ENCODE measurements at regions not wholly inside any gene's neighbourhood (a gene's known extent, or its start where the extent isn't known, plus 50 kb on each side); places are given as distances from the start of the nearest gene placed in this dataset.
"Not testable (repeated sequence)": the region's sequence is repeated elsewhere in the genome, so short reads cannot be mapped to it uniquely, and the experiment has no call there.

DNA sequence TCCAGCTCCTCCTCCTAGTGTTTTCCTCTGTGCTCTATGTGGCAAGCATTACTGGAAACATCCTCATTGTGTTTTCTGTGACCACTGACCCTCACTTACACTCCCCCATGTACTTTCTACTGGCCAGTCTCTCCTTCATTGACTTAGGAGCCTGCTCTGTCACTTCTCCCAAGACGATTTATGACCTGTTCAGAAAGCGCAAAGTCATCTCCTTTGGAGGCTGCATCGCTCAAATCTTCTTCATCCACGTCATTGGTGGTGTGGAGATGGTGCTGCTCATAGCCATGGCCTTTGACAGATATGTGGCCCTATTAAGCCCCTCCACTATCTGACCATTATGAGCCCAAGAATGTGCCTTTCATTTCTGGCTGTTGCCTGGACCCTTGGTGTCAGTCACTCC lies 64.0 kb downstream of the OR4F15 start:
- 52 to 65% methylated on average over 4 of the region's 4 CpGs for WGBS, 2 donors

DNA sequence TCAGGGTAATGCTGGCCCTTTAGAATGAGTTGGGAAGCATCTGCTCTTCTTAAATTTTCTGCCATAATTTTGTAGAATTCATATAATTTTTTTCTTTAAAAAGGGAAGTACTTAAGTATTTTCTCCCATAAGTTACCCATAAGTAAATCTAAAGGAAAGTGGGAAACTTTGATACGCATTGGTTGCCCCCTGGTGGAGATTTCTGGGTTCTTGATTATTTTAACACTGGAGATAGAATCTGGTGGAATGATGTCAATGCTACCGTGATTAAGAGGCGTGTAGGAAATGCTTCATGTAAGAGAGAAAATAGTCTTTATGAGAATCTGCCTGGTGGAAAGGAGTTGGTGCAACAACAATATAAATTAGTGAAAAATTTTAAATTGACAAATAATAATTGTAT lies 65.6 kb downstream of the OR4F15 start:
- WGBS, 2 donors = 3 to 5% methylated on average over 3 of the region's 3 CpGs
- H3K36me3 ChIP-seq; H3K27me3 ChIP-seq; H3K9me3 ChIP-seq; ATAC-seq (ENCODE audit: low FRiP score in 2 of 2); H3K27ac ChIP-seq; H3K4me3 ChIP-seq; H3K4me1 ChIP-seq; DNase-seq: not testable (repeated sequence)

More for the DNA sequence above, 64.0 kb downstream of the OR4F15 start:
- not testable (repeated sequence) for H3K27me3 ChIP-seq; H3K27ac ChIP-seq; H3K9me3 ChIP-seq; ATAC-seq (ENCODE audit: low FRiP score in 2 of 2); H3K36me3 ChIP-seq; H3K4me1 ChIP-seq; H3K4me3 ChIP-seq; DNase-seq

DNA sequence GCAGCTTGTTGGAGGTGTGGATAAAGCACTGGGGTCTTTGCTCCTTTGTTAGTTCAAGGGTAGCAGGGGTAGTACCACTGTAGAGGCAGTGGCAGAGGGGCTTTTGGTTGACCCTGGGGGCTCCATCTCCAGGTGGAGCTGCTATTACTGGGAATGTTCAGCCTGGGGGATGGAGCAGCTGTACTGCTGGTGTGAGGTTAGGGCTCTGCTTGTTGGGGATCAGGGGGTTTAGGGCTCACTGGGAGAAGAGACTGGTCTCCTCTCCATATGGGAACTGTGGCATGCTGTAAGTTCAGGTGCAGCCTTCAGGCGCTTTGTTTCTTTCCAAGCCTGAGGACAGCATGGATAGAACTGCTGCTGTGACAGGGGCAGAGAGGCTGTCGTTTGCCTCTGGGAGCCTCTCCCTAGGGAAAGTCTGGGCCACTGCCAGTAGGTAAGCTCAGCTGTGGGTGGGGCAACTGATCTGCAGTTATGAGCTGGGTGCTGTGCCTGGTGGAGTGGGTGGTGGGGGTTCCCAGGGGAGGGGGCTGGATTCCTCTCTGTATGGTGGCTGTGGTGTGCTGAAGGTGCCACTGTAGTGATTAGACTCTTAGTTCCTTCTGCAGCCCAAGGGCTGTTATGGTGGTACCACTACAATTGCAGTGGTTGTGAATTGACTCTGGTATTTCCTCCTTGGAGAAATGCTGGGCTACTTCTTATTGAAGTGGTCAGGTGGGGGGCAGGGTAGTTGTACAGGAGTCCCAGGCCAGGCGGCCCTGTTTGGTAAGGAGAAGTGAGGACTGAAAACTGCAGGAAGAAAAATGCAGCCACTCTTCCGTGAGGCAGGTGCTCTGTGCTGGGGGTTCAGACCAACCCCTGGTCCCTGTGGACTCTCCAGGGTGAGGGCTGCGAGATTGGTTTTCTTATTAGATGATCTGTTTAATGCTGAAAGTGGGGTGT lies 100.6 kb downstream of the OR4F15 start:
- not testable (repeated sequence) for H3K4me1 ChIP-seq, H3K36me3 ChIP-seq, H3K27ac ChIP-seq, H3K9me3 ChIP-seq, H3K4me3 ChIP-seq, H3K27me3 ChIP-seq
- ATAC-seq (ENCODE audit: low FRiP score in 2 of 2) (peak in 1 of 2 donors; percentile 79), DNase-seq (peak in 1 of 2 donors; percentile 72)
- WGBS, 2 donors = no CpG with 5 or more reads among the region's 5 CpGs

DNA sequence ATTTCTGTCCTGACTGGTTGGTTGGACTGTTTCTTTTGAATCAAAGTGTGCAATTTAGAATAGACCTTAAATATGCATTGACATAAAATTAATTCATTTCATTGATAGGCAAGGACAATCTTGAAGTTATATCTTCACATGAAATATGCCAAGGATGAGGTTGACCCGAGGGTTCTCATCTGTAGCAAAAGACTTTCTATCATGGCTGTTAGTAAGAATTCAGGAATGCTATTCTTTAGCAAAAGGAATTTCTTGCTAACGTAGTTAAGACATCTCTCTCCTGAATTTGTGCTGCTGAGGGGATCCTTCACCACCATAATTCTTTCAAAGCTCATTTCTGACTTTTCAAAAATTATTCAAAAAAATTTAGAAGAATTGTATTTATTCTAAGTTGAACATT lies 112.6 kb downstream of the OR4F15 start:
- not testable (repeated sequence) for ATAC-seq (ENCODE audit: low FRiP score in 2 of 2); DNase-seq; H3K9me3 ChIP-seq; H3K27ac ChIP-seq; H3K27me3 ChIP-seq; H3K4me1 ChIP-seq; H3K36me3 ChIP-seq; H3K4me3 ChIP-seq
- WGBS, 2 donors = 53 to 57% methylated on average over 1 of the region's 2 CpGs

DNA sequence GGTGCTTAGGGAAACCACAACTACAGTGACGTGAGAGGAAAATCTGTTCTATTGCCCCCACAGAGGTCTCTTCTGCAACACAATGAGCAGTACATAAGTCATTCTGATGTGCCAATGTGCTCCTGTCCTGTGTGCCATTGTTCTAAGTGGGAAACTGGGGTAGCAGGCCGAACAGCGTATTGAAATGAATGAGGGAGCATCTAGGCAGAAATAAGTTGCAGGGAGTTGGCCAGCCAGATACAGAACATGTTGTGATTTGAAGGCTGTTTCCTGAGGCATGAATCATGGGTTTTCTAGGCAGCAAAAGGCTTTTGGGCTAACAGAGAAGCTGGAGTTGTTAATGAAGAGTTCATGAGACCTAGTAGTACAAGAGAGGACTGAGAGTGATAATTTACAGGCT lies 122.5 kb downstream of the OR4F15 start:
- H3K27ac ChIP-seq; H3K4me3 ChIP-seq; H3K4me1 ChIP-seq; H3K36me3 ChIP-seq; H3K9me3 ChIP-seq; DNase-seq; H3K27me3 ChIP-seq; ATAC-seq (ENCODE audit: low FRiP score in 2 of 2): not testable (repeated sequence)
- WGBS, 2 donors = no CpG with 5 or more reads among the region's 3 CpGs

DNA sequence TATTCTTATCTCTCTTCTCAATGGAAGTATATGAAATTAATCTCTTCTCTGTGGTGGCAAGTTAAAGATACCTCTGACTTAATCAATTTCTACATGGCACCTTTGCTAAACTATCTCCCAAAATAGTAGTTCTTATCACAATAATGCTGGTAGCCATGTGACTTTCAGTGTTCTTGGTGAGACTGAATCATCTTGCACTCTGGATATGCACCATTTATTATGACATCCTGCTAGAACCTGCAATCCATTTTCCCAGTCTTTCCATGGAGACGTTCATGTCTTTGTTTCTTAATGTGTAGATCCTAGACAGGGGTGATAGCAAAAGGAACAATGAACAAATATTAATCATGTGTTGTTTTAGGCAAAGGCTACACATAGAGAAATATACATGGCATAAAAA lies 125.4 kb downstream of the OR4F15 start:
- H3K4me1 ChIP-seq; H3K9me3 ChIP-seq; H3K27ac ChIP-seq; H3K27me3 ChIP-seq; ATAC-seq (ENCODE audit: low FRiP score in 2 of 2); H3K36me3 ChIP-seq; DNase-seq; H3K4me3 ChIP-seq: not testable (repeated sequence)
- no CpG with 5 or more reads among the region's 1 CpG for WGBS, 2 donors

DNA sequence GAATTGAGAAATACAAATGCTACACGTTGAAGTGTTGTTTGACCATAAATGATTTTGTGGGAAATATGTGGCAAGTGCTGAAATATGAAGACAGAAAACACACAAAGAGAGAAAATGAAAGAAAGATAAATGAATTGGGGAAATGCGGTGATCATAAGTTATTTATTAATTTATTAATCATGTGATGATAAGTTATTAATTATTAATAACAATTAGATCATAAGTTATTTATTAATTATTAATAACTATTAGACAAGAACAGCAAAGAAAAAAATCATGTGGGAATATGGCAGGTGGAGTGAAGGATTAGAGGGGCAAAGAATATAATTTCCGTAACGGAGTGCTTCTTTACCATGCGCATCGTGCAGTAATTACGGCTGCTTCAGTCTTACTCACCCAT lies 126.6 kb downstream of the OR4F15 start:
- H3K4me1 ChIP-seq; H3K9me3 ChIP-seq; H3K27me3 ChIP-seq; H3K4me3 ChIP-seq; ATAC-seq (ENCODE audit: low FRiP score in 2 of 2); H3K27ac ChIP-seq; H3K36me3 ChIP-seq; DNase-seq: not testable (repeated sequence)
- WGBS, 2 donors = 93 to 98% methylated on average over 5 to 6 of the region's 7 CpGs

DNA sequence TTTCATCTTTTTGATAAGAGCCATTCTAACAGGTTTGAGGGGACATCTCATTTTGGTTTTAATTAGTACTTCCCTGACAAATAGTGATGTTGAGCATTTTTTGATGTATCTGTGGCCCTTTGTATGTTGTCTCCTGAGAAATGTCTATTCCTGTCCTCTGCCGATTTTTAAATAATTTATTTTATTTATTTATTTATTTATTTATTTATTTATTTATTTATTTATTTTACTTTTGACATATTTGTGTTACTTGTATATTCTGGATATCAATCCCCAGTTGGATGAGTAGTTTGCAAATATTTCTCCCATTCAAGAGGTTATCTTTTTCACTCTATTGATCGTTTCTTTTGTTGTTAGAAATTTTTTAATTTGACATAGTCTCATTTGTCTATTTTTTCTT lies 133.9 kb downstream of the OR4F15 start:
- not testable (repeated sequence) for H3K27ac ChIP-seq; H3K36me3 ChIP-seq; H3K4me3 ChIP-seq; DNase-seq; H3K4me1 ChIP-seq; H3K9me3 ChIP-seq; H3K27me3 ChIP-seq; ATAC-seq (ENCODE audit: low FRiP score in 2 of 2)
- WGBS, 2 donors = 78 to 80% methylated on average over 2 of the region's 2 CpGs

DNA sequence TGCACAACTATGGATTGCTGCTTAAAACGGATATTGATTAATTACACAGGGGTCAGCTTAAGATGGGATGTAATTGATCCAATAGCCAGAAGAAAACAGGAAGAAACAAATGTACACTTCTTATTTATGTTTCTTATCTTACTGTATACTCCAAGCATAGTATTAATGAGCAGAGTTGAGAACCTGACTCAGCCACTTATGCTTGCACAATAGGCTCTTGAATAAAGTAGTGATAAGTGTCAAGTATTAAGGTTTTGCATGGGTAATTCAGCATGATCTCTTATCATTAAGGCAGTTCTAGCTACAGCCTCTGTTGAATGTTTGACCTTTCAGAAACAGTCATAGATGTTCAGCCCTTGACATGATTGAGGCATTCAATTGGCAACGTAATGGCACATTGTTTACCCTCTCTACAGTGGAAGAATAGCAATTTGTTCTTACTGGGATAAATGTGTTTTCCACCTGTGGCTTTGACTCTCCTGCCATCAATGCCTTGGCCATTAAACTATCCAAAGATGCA lies 136.5 kb downstream of the OR4F15 start:
- not testable (repeated sequence) for H3K9me3 ChIP-seq, H3K27me3 ChIP-seq, H3K27ac ChIP-seq, DNase-seq, H3K36me3 ChIP-seq, H3K4me3 ChIP-seq, H3K4me1 ChIP-seq
- ATAC-seq (ENCODE audit: low FRiP score in 2 of 2) = peak; percentile 62 to 78
- 35 to 67% methylated on average over 1 of the region's 2 CpGs for WGBS, 2 donors

DNA sequence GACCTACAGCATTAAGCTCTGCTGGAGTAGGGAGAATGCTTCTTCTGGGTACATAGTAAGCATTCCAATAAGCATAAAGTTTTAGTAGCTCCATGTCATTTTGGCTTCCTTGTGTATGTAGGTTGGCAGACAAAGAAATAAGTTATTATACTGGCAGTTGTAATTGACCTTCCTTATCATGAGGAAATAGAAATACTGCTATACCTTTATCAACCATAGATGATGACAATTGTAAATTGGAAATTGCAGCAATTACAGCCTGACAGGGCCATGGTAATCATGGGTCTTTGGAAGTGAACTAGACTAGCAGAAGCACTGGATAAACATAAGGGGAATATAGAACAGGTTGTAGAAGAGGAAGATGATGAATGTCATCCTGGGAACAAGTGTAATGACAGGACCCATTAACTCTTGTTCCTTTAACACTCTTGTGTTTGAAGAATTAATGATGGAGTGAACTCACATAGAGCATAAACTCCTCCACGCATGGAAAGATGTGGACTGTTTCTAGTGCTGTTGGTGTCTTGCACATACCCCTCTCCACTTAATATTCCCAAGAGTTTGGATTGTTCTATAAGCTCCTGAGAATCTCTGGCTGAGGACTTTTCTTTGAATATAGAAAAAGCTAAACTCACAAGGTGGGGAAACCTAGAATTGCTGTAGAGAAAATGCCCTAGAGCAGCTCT lies 137.5 kb downstream of the OR4F15 start:
- not testable (repeated sequence) for H3K27me3 ChIP-seq, H3K27ac ChIP-seq, H3K4me3 ChIP-seq, H3K36me3 ChIP-seq, H3K4me1 ChIP-seq, H3K9me3 ChIP-seq, DNase-seq
- WGBS, 2 donors = 87 to 94% methylated on average over 1 of the region's 1 CpG
- ATAC-seq (ENCODE audit: low FRiP score in 2 of 2) = peak in 1 of 2 donors; percentile 24

DNA sequence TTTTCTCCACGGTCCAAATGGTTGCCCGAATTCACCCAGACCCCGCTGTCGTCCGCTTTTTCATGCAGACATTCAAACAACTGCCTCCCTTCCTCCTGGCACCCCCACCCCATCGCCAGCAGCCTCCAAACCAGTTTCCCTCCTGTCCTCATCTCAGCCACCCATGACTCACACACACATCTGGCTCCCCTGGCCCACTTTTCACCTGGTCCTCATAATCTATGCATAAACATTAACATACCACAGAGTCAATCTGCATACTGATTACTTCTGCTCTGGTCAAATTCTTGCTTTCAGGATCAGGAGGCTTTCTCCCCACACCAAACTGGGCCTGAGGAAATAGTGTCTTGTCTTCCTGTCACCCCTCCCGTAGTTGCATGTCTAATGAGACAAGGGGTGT lies 142.0 kb downstream of the OR4F15 start:
- H3K27ac ChIP-seq; H3K27me3 ChIP-seq; DNase-seq; H3K36me3 ChIP-seq; H3K4me3 ChIP-seq; H3K4me1 ChIP-seq; ATAC-seq (ENCODE audit: low FRiP score in 2 of 2); H3K9me3 ChIP-seq: not testable (repeated sequence)
- 60 to 67% methylated on average over 1 to 3 of the region's 7 CpGs for WGBS, 2 donors

DNA sequence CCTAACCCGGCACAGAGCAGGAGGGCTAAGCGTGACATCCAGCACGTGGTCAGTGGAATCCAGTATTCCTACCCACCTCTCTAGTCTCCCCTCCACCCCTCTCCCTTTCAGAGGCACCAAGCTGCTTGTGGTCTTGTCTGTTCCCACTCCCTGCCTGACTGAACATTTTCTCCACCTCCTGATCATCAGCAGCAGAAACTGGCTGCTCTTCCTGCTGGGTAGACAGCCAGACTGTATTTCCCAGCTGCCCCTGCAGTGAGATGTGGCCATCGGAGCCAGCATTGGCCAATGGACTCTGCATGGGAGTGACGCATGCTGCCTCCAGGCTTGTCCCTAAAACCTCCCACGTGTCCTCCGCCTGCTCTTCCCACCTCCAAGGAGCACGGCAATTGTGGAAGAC lies 143.8 kb downstream of the OR4F15 start:
- H3K4me1 ChIP-seq; H3K36me3 ChIP-seq; H3K27me3 ChIP-seq; H3K4me3 ChIP-seq; H3K9me3 ChIP-seq; ATAC-seq (ENCODE audit: low FRiP score in 2 of 2); H3K27ac ChIP-seq; DNase-seq: not testable (repeated sequence)
- WGBS, 2 donors = 40 to 72% methylated on average over 1 to 4 of the region's 8 CpGs

DNA sequence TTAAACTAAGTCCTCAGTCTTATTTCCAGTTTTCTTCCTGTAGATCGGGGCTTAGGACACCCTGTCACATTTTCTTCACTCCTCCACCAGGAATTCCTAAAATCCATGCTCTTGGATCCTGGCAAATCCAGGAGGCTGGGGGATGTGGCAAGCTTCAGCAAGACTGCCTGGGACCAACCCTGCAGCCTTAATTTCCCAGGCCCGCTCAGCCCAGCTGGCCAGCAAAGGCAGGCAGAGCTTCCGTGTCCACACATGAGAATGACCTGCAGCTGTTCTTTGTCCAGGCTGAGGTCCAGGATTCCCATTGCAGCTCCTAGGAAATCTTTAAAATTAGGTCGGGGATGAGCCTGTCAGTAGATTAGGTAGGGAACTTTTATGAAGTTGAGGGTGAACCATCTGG lies 146.7 kb downstream of the OR4F15 start:
- H3K27me3 ChIP-seq; H3K4me3 ChIP-seq; H3K36me3 ChIP-seq; ATAC-seq (ENCODE audit: low FRiP score in 2 of 2); H3K4me1 ChIP-seq; H3K9me3 ChIP-seq; H3K27ac ChIP-seq: not testable (repeated sequence)
- no CpG with 5 or more reads among the region's 4 CpGs for WGBS, 2 donors
- DNase-seq = peak in 1 of 2 donors; percentile 19
